ENCODE measurements at regions not wholly inside any gene's neighbourhood (a gene's known extent, or its start where the extent isn't known, plus 50 kb on each side); places are given as distances from the start of the nearest gene placed in this dataset.

DNA sequence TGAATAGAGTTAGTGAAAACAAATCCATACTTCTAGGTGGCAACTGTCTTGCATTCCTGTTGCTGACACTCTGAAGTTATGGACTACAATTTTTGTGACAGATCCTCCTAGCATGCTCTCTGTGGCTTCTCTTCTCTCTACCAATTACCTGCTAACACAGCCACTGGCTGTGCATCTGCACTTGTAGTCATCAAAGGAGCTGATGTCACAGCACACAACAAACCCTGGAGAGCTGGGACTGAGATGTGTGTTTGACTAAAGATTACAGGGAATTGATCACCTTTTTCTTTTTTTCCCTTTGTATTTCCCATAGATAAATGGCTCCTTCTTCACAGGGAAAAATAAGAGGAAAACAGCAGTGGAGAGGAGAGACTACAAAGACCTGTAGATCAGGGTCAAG is 278.4 kb upstream of the CCDC54 start:
- TF ChIP-seq, protein P1, sequence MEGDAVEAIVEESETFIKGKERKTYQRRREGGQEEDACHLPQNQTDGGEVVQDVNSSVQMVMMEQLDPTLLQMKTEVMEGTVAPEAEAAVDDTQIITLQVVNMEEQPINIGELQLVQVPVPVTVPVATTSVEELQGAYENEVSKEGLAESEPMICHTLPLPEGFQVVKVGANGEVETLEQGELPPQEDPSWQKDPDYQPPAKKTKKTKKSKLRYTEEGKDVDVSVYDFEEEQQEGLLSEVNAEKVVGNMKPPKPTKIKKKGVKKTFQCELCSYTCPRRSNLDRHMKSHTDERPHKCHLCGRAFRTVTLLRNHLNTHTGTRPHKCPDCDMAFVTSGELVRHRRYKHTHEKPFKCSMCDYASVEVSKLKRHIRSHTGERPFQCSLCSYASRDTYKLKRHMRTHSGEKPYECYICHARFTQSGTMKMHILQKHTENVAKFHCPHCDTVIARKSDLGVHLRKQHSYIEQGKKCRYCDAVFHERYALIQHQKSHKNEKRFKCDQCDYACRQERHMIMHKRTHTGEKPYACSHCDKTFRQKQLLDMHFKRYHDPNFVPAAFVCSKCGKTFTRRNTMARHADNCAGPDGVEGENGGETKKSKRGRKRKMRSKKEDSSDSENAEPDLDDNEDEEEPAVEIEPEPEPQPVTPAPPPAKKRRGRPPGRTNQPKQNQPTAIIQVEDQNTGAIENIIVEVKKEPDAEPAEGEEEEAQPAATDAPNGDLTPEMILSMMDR (conservative IDR thresholded peaks at IDR 0.05), result no peak
- no peak for TF ChIP-seq ZFX (IDR thresholded peaks at IDR 0.05)
